ENCODE measurements at regions not wholly inside any gene's neighbourhood (a gene's known extent, or its start where the extent isn't known, plus 50 kb on each side); places are given as distances from the start of the nearest gene placed in this dataset.

- no peak overlapping the region for H3K27ac Mint-ChIP-seq
- no peak for DNase-seq (ENCODE audit: extremely low spot score, unreplicated experiment)
- H3K9me3 Mint-ChIP-seq: no peaks in the 10 kb centered on the region
- H3K4me3 Mint-ChIP-seq: no peak overlapping the region
- no peaks in the 10 kb centered on the region for H3K4me1 Mint-ChIP-seq (ENCODE audit: unreplicated experiment)
- TF ChIP-seq, protein P1, sequence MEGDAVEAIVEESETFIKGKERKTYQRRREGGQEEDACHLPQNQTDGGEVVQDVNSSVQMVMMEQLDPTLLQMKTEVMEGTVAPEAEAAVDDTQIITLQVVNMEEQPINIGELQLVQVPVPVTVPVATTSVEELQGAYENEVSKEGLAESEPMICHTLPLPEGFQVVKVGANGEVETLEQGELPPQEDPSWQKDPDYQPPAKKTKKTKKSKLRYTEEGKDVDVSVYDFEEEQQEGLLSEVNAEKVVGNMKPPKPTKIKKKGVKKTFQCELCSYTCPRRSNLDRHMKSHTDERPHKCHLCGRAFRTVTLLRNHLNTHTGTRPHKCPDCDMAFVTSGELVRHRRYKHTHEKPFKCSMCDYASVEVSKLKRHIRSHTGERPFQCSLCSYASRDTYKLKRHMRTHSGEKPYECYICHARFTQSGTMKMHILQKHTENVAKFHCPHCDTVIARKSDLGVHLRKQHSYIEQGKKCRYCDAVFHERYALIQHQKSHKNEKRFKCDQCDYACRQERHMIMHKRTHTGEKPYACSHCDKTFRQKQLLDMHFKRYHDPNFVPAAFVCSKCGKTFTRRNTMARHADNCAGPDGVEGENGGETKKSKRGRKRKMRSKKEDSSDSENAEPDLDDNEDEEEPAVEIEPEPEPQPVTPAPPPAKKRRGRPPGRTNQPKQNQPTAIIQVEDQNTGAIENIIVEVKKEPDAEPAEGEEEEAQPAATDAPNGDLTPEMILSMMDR (conservative IDR thresholded peaks at IDR 0.05): no peak
- no peaks in the 10 kb centered on the region for H3K36me3 Mint-ChIP-seq
- no peaks in the 10 kb centered on the region for H3K27me3 Mint-ChIP-seq
These were observed 130.6 kb upstream of the CMC1 start for GRCh38 chr3:28110869-28111268.

GRCh38 chr3:28114893-28115292 is 126.5 kb upstream of the CMC1 start:
- TF ChIP-seq, protein P1 (conservative IDR thresholded peaks at IDR 0.05): no peak

GRCh38 chr3:28115316-28115715 is 126.1 kb upstream of the CMC1 start:
- H3K4me1 Mint-ChIP-seq (ENCODE audit: unreplicated experiment): no peaks in the 10 kb centered on the region
- TF ChIP-seq, protein P1 (conservative IDR thresholded peaks at IDR 0.05): no peak
- DNase-seq (ENCODE audit: extremely low spot score, unreplicated experiment): no peak
- H3K27me3 Mint-ChIP-seq: no peaks in the 10 kb centered on the region
- H3K36me3 Mint-ChIP-seq: no peaks in the 10 kb centered on the region
- H3K27ac Mint-ChIP-seq: no peak overlapping the region
- no peaks in the 10 kb centered on the region for H3K9me3 Mint-ChIP-seq
- H3K4me3 Mint-ChIP-seq: no peak overlapping the region

More at GRCh38 chr3:28114893-28115292, 126.5 kb upstream of the CMC1 start:
- no peak for DNase-seq (ENCODE audit: extremely low spot score, unreplicated experiment)
- Mint-ChIP-seq H3K9me3 (no peaks in the 10 kb centered on the region), H3K4me3 (no peak overlapping the region), H3K36me3 (no peaks in the 10 kb centered on the region), H3K4me1 (ENCODE audit: unreplicated experiment) (no peaks in the 10 kb centered on the region), H3K27me3 (no peaks in the 10 kb centered on the region), H3K27ac (no peak overlapping the region)

- Mint-ChIP-seq H3K4me3 (no peak overlapping the region), H3K27ac (no peak overlapping the region), H3K4me1 (ENCODE audit: unreplicated experiment) (no peaks in the 10 kb centered on the region), H3K27me3 (no peaks in the 10 kb centered on the region), H3K9me3 (no peaks in the 10 kb centered on the region), H3K36me3 (no peaks in the 10 kb centered on the region)
- TF ChIP-seq, protein P1 (conservative IDR thresholded peaks at IDR 0.05): no peak
- DNase-seq (ENCODE audit: extremely low spot score, unreplicated experiment): no peak
These were observed 123.8 kb upstream of the CMC1 start for GRCh38 chr3:28117598-28117997.

GRCh38 chr3:28118087-28118486 is 123.3 kb upstream of the CMC1 start:
- H3K27ac Mint-ChIP-seq: no peak overlapping the region
- TF ChIP-seq, protein P1 (conservative IDR thresholded peaks at IDR 0.05): no peak
- no peaks in the 10 kb centered on the region for H3K27me3 Mint-ChIP-seq
- H3K4me3 Mint-ChIP-seq: no peak overlapping the region
- no peak for DNase-seq (ENCODE audit: extremely low spot score, unreplicated experiment)
- H3K4me1 Mint-ChIP-seq (ENCODE audit: unreplicated experiment): no peaks in the 10 kb centered on the region
- H3K9me3 Mint-ChIP-seq: no peaks in the 10 kb centered on the region
- H3K36me3 Mint-ChIP-seq: no peaks in the 10 kb centered on the region

DNA sequence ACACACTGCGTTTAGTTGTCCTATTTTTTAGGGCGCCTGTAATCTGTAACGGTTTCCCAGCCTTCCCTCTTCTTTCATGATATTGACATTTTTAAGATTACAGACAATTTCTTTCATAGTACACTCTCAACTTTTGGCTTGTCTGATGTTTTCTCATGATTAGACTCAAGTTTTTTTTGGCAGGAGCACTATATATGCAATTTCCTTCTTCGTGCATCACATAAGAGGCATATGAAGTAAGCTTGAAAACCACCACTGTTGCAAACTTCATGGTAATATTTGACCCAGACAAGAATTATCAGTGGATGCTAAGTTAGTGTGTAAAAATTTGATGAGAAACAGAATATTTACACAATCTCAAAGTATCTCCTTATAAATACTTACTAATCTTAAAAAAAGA is 119.2 kb upstream of the CMC1 start:
- TF ChIP-seq, protein P1 (conservative IDR thresholded peaks at IDR 0.05): no peak
- no peak overlapping the region for H3K4me3 Mint-ChIP-seq
- DNase-seq (ENCODE audit: extremely low spot score, unreplicated experiment): no peak
- no peak overlapping the region for H3K27ac Mint-ChIP-seq
- no peaks in the 10 kb centered on the region for H3K4me1 Mint-ChIP-seq (ENCODE audit: unreplicated experiment)
- H3K27me3 Mint-ChIP-seq: no peaks in the 10 kb centered on the region
- H3K36me3 Mint-ChIP-seq: no peaks in the 10 kb centered on the region
- H3K9me3 Mint-ChIP-seq: no peaks in the 10 kb centered on the region
